ENCODE measurements at regions not wholly inside any gene's neighbourhood (a gene's known extent, or its start where the extent isn't known, plus 50 kb on each side); places are given as distances from the start of the nearest gene placed in this dataset.
"Not testable (repeated sequence)": the region's sequence is repeated elsewhere in the genome, so short reads cannot be mapped to it uniquely, and the experiment has no call there.

GRCh38 chr10:38274879-38275278, 180.7 kb downstream of the ZNF37A start:
- TF ChIP-seq CTCF, POLR2A (IDR thresholded peaks at IDR 0.05): not testable (repeated sequence)

Data from thyroid gland (tissue), 4 donors.